ENCODE measurements at regions not wholly inside any gene's neighbourhood (a gene's known extent, or its start where the extent isn't known, plus 50 kb on each side); places are given as distances from the start of the nearest gene placed in this dataset.

GRCh38 chr9:1201901-1202300 lies 151.7 kb downstream of the DMRT2 start:
- TF ChIP-seq CTCF (conservative IDR thresholded peaks at IDR 0.05; ENCODE audit: low read length) (no peak), EZH2phosphoT487 (IDR thresholded peaks at IDR 0.05; ENCODE audit: borderline replicate concordance, low read depth, low read length) (no peak)

Measured in OCI-LY7 (cell line).